Nephron progenitor cell (in vitro differentiated cells): ENCODE measurements at regions not wholly inside any gene's neighbourhood (a gene's known extent, or its start where the extent isn't known, plus 50 kb on each side); places are given as distances from the start of the nearest gene placed in this dataset.
A peak's percentile ranks its signal among the peaks of the same experiment; 100 is the strongest.

Experiments used
- DNase-seq: peaks from one replicate; pipeline ENCODE4 v3.0.0; 2021
- H3K27ac Mint-ChIP-seq: 2 replicates; pipeline ENCODE4 v1.8.0; 2021; ENCODE audit warnings: mild to moderate bottlenecking, moderate library complexity, mixed read lengths
- H3K27me3 Mint-ChIP-seq: 2 replicates; pipeline ENCODE4 v1.8.0; 2021; ENCODE audit warnings: mild to moderate bottlenecking, low read depth, mixed read lengths; ENCODE audit not compliant: poor library complexity
- H3K36me3 Mint-ChIP-seq: 2 replicates; pipeline ENCODE4 v1.8.0; 2021; ENCODE audit warnings: low read depth, mixed read lengths
- H3K4me1 Mint-ChIP-seq: 2 replicates; pipeline ENCODE4 v1.8.0; 2021; ENCODE audit warnings: mixed read lengths
- H3K4me3 Mint-ChIP-seq: 2 replicates; pipeline ENCODE4 v1.8.0; 2021; ENCODE audit warnings: mild to moderate bottlenecking, moderate library complexity, mixed read lengths
- H3K9me3 Mint-ChIP-seq: 2 replicates; pipeline ENCODE4 v1.8.0; 2021; ENCODE audit warnings: mild to moderate bottlenecking, moderate library complexity, mixed read lengths
- CTCF ChIP-seq: fragments of 200-600 bp; sonication (generic); IDR thresholded peaks from 2 replicates; pipeline ENCODE4 v1.5.0; 2021; ENCODE audit warnings: antibody characterized with exemption

- Mint-ChIP-seq H3K27ac (no peak overlapping the region), H3K4me1 (no peaks in the 10 kb centered on the region), H3K36me3 (no peaks in the 10 kb centered on the region), H3K27me3 (peaks cover 8% of the 10 kb centered on the region), H3K9me3 (peaks cover 8% of the 10 kb centered on the region), H3K4me3 (no peak overlapping the region)
- DNase-seq = no peak
- TF ChIP-seq CTCF = no peak
These were observed 161.0 kb upstream of the RNF32 start for GRCh38 chr7:156479596-156479995.

- TF ChIP-seq CTCF = no peak
- no peaks in the 10 kb centered on the region for H3K4me1 Mint-ChIP-seq
- peaks cover 8% of the 10 kb centered on the region for H3K9me3 Mint-ChIP-seq
- peaks cover 5% of the 10 kb centered on the region for H3K27me3 Mint-ChIP-seq
- no peak for DNase-seq
- H3K27ac Mint-ChIP-seq = no peak overlapping the region
- no peak overlapping the region for H3K4me3 Mint-ChIP-seq
- H3K36me3 Mint-ChIP-seq = no peaks in the 10 kb centered on the region
These were observed 162.1 kb upstream of the RNF32 start for GRCh38 chr7:156478486-156478885.

- no peak overlapping the region for H3K4me3 Mint-ChIP-seq
- no peak for DNase-seq
- TF ChIP-seq CTCF = no peak
- H3K36me3 Mint-ChIP-seq = peaks cover 6% of the 10 kb centered on the region
- peaks cover 3% of the 10 kb centered on the region for H3K27me3 Mint-ChIP-seq
- H3K9me3 Mint-ChIP-seq = peaks cover 14% of the 10 kb centered on the region
- H3K27ac Mint-ChIP-seq = no peak overlapping the region
- H3K4me1 Mint-ChIP-seq = no peaks in the 10 kb centered on the region
These were observed 164.9 kb upstream of the RNF32 start for GRCh38 chr7:156475666-156476065.

DNA sequence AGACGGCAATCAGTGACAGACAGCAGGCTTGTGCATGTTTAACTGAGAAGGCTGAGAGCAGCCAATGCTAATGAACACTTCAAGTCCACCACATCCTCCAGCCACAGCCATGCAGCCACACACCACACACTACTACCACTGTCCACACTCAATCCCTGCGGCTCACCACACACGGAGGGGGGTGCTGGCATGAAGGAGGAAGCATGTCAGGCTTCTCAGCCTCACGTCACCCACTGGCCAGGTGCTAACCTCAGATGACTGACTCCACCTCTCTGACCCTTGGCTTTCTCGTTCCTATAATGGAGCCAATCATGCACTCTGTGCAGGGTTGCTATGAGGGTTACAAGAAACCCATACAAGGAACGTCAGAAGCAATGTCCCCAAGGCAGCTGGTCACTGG is 165.4 kb upstream of the RNF32 start:
- Mint-ChIP-seq H3K4me1 (no peaks in the 10 kb centered on the region), H3K36me3 (peaks cover 8% of the 10 kb centered on the region), H3K27me3 (peaks cover 4% of the 10 kb centered on the region), H3K4me3 (no peak overlapping the region), H3K27ac (no peak overlapping the region), H3K9me3 (peaks cover 14% of the 10 kb centered on the region)
- TF ChIP-seq CTCF = no peak
- DNase-seq = no peak

GRCh38 chr7:156474241-156474743 is 166.3 kb upstream of the RNF32 start:
- no peak for DNase-seq
- Mint-ChIP-seq H3K4me1 (no peaks in the 10 kb centered on the region), H3K27me3 (peaks cover 4% of the 10 kb centered on the region), H3K27ac (no peak overlapping the region), H3K9me3 (peaks cover 14% of the 10 kb centered on the region), H3K36me3 (peaks cover 12% of the 10 kb centered on the region), H3K4me3 (no peak overlapping the region)
- TF ChIP-seq CTCF = no peak

GRCh38 chr7:156473476-156474240 is 166.9 kb upstream of the RNF32 start:
- Mint-ChIP-seq H3K27me3 (peaks cover 4% of the 10 kb centered on the region), H3K4me3 (no peak overlapping the region), H3K4me1 (no peaks in the 10 kb centered on the region), H3K36me3 (peaks cover 12% of the 10 kb centered on the region), H3K9me3 (peaks cover 14% of the 10 kb centered on the region), H3K27ac (no peak overlapping the region)
- TF ChIP-seq CTCF = peak; percentile 68
- DNase-seq = peak; percentile 53
